Gastroesophageal sphincter (tissue), 4 donors: ENCODE measurements at regions not wholly inside any gene's neighbourhood (a gene's known extent, or its start where the extent isn't known, plus 50 kb on each side); places are given as distances from the start of the nearest gene placed in this dataset.

Source experiments
- ATAC-seq: fragments of 150-250 bp; one replicate; pipeline ENCODE4 v1.9.1; 2016; ENCODE audit warnings: mild to moderate bottlenecking, moderate library complexity
- H3K27ac ChIP-seq, 4 donors: fragments of 200-600 bp; sonication (generic) in 3 of 4; 1 replicate in 3 of 4; 2 replicates in 1 of 4; pipeline ENCODE4 v1.5.1; 2016 to 2019
- H3K27me3 ChIP-seq: fragments of 200-600 bp; sonication (generic); one replicate; pipeline ENCODE4 v1.5.1; 2019
- H3K36me3 ChIP-seq, 2 donors: fragments of 200-600 bp; sonication (generic); one replicate each; pipeline ENCODE4 v1.5.1; 2019; ENCODE audit warnings: control low read depth in 1 of 2
- H3K4me1 ChIP-seq, 3 donors: fragments of 200-600 bp; sonication (generic); 1 replicate in 2 of 3; 2 replicates in 1 of 3; pipeline ENCODE4 v1.5.1; 2016 to 2019; ENCODE audit warnings: control low read depth in 2 of 3
- H3K4me3 ChIP-seq, 2 donors: fragments of 200-600 bp; sonication (generic); one replicate each; pipeline ENCODE4 v1.5.1; 2019; ENCODE audit warnings: mild to moderate bottlenecking in 1 of 2, moderate library complexity in 1 of 2
- H3K9me3 ChIP-seq, 3 donors: fragments of 200-600 bp; sonication (generic); one replicate each; pipeline ENCODE4 v1.5.1; 2017 to 2019; ENCODE audit warnings: control low read depth in 2 of 3
- EP300 ChIP-seq: sonication (generic); formaldehyde crosslinking; IDR thresholded peaks from one replicate; pipeline ENCODE4 v1.6.1; 2017; ENCODE audit warnings: antibody characterized with exemption, mild to moderate bottlenecking
- POLR2A ChIP-seq, 2 donors: fragments of 450-650 bp; IDR thresholded peaks; one replicate each; pipeline ENCODE4 v1.6.1; 2017; ENCODE audit warnings: antibody characterized with exemption in 2 of 2, mild to moderate bottlenecking in 2 of 2, moderate library complexity in 1 of 2
- POLR2AphosphoS5 ChIP-seq: sonication (generic); formaldehyde crosslinking; IDR thresholded peaks from one replicate; pipeline ENCODE4 v1.6.1; 2017; ENCODE audit warnings: antibody characterized with exemption
- WGBS, 2 donors: methylation state at CpG; one replicate each; pipeline ENCODE4 v1.1.5; 2018; ENCODE audit warnings: low coverage in 1 of 2; 5-methylcytosine and 5-hydroxymethylcytosine counted together
- TF ChIP-seq, protein P1 (sequence below), 4 experiments: fragments of 200-600 bp in 2 of 4; fragments of 450-650 bp in 2 of 4; sonication (generic) in 1 of 4; IDR thresholded peaks; one replicate each; pipeline ENCODE4 v1.5.1; 2017 to 2019; ENCODE audit warnings: antibody characterized with exemption in 4 of 4, mild to moderate bottlenecking in 2 of 4, moderate library complexity in 2 of 4

DNA sequence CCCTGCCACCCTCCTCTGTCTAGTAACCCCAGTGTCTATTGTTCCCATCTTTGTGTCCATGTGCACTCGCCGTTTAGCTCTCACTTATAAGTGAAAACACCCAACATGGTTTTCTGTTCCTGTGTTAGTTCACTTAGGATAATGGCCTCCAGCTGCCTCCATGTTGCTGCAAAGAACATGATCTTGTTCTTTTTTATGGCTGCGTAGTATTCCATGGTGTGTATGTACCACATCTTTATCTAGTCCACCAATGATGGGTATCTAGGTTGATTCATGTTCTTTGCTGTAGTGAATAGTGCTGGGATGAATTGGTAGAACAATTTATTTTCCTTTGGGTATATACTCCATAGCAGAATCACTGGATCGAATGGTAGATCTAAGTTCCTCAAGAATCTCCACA, 51.0 kb upstream of the RFLNA start:
- ATAC-seq: no peak
- no peak overlapping the region for H3K27ac ChIP-seq
- no peaks in the 10 kb centered on the region for H3K4me1 ChIP-seq
- peaks cover 0 to 39% (median 0%) of the 10 kb centered on the region in 3 donors for H3K9me3 ChIP-seq
- WGBS, 2 donors: 98 to 100% methylated on average over 3 to 4 of the region's 4 CpGs
- H3K27me3 ChIP-seq: peaks cover 19% of the 10 kb centered on the region
- no peak overlapping the region for H3K4me3 ChIP-seq
- no peaks in the 10 kb centered on the region for H3K36me3 ChIP-seq
- TF ChIP-seq, protein P1, sequence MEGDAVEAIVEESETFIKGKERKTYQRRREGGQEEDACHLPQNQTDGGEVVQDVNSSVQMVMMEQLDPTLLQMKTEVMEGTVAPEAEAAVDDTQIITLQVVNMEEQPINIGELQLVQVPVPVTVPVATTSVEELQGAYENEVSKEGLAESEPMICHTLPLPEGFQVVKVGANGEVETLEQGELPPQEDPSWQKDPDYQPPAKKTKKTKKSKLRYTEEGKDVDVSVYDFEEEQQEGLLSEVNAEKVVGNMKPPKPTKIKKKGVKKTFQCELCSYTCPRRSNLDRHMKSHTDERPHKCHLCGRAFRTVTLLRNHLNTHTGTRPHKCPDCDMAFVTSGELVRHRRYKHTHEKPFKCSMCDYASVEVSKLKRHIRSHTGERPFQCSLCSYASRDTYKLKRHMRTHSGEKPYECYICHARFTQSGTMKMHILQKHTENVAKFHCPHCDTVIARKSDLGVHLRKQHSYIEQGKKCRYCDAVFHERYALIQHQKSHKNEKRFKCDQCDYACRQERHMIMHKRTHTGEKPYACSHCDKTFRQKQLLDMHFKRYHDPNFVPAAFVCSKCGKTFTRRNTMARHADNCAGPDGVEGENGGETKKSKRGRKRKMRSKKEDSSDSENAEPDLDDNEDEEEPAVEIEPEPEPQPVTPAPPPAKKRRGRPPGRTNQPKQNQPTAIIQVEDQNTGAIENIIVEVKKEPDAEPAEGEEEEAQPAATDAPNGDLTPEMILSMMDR (IDR thresholded peaks at IDR 0.05): no peak
- TF ChIP-seq EP300 (no peak), POLR2AphosphoS5 (no peak), POLR2A (IDR thresholded peaks at IDR 0.05) (no peak)
